ENCODE measurements at regions not wholly inside any gene's neighbourhood (a gene's known extent, or its start where the extent isn't known, plus 50 kb on each side); places are given as distances from the start of the nearest gene placed in this dataset.

- TF ChIP-seq TEAD4 (IDR thresholded peaks at IDR 0.05) (no peak), YY1 (IDR thresholded peaks at IDR 0.05; ENCODE audit: low read depth) (no peak), FOXM1 (IDR thresholded peaks at IDR 0.05; ENCODE audit: borderline replicate concordance, low read depth) (no peak), RAD21 (IDR thresholded peaks at IDR 0.05; ENCODE audit: low read depth) (no peak), CEBPB (IDR thresholded peaks at IDR 0.05) (no peak), REST (IDR thresholded peaks at IDR 0.05; ENCODE audit: low read depth) (no peak), MAX (IDR thresholded peaks at IDR 0.05) (no peak), TAF1 (IDR thresholded peaks at IDR 0.05; ENCODE audit: low read depth) (no peak), NFIC (IDR thresholded peaks at IDR 0.05) (no peak), EP300 (IDR thresholded peaks at IDR 0.05; ENCODE audit: borderline replicate concordance) (no peak), TCF12 (IDR thresholded peaks at IDR 0.05; ENCODE audit: low read depth) (no peak), USF1 (IDR thresholded peaks at IDR 0.05) (no peak), CREB1 (IDR thresholded peaks at IDR 0.05; ENCODE audit: low read depth) (no peak), ZBTB7A (IDR thresholded peaks at IDR 0.05; ENCODE audit: low read depth) (no peak), EGR1 (IDR thresholded peaks at IDR 0.05) (no peak)
These were observed 57.6 kb upstream of the GALNT9 start for GRCh38 chr12:132386926-132387497.

- TF ChIP-seq NFIC (IDR thresholded peaks at IDR 0.05) (no peak), USF1 (IDR thresholded peaks at IDR 0.05) (no peak), FOXM1 (IDR thresholded peaks at IDR 0.05; ENCODE audit: borderline replicate concordance, low read depth) (no peak), CEBPB (IDR thresholded peaks at IDR 0.05) (no peak), YY1 (IDR thresholded peaks at IDR 0.05; ENCODE audit: low read depth) (no peak), TEAD4 (IDR thresholded peaks at IDR 0.05) (no peak), MAX (IDR thresholded peaks at IDR 0.05) (no peak), REST (IDR thresholded peaks at IDR 0.05; ENCODE audit: low read depth) (no peak), EGR1 (IDR thresholded peaks at IDR 0.05) (no peak), RAD21 (IDR thresholded peaks at IDR 0.05; ENCODE audit: low read depth) (no peak)
These were observed 56.7 kb upstream of the GALNT9 start for GRCh38 chr12:132385923-132386751.

GRCh38 chr12:132384916-132385774 is 55.8 kb upstream of the GALNT9 start:
- TF ChIP-seq CREB1 (IDR thresholded peaks at IDR 0.05; ENCODE audit: low read depth) (no peak), TCF12 (IDR thresholded peaks at IDR 0.05; ENCODE audit: low read depth) (no peak), YY1 (IDR thresholded peaks at IDR 0.05; ENCODE audit: low read depth) (no peak), CEBPB (IDR thresholded peaks at IDR 0.05) (no peak), MAX (IDR thresholded peaks at IDR 0.05) (no peak), TEAD4 (IDR thresholded peaks at IDR 0.05) (no peak)

GRCh38 chr12:132380641-132381040 is 51.3 kb upstream of the GALNT9 start:
- TF ChIP-seq YY1 (IDR thresholded peaks at IDR 0.05; ENCODE audit: low read depth): no peak
- TF ChIP-seq EP300 (IDR thresholded peaks at IDR 0.05; ENCODE audit: borderline replicate concordance): no peak
- TF ChIP-seq CREB1 (IDR thresholded peaks at IDR 0.05; ENCODE audit: low read depth): no peak
- no peak for TF ChIP-seq REST (IDR thresholded peaks at IDR 0.05; ENCODE audit: low read depth)
- TF ChIP-seq RAD21 (IDR thresholded peaks at IDR 0.05; ENCODE audit: low read depth): no peak
- TF ChIP-seq TCF12 (IDR thresholded peaks at IDR 0.05; ENCODE audit: low read depth): no peak
- TF ChIP-seq MAX (IDR thresholded peaks at IDR 0.05): no peak
- TF ChIP-seq USF1 (IDR thresholded peaks at IDR 0.05): no peak
- TF ChIP-seq TAF1 (IDR thresholded peaks at IDR 0.05; ENCODE audit: low read depth): no peak
- TF ChIP-seq FOXM1 (IDR thresholded peaks at IDR 0.05; ENCODE audit: borderline replicate concordance, low read depth): no peak
- TF ChIP-seq CEBPB (IDR thresholded peaks at IDR 0.05): no peak
- no peak for TF ChIP-seq TEAD4 (IDR thresholded peaks at IDR 0.05)
- TF ChIP-seq EGR1 (IDR thresholded peaks at IDR 0.05): no peak
- no peak for TF ChIP-seq NFIC (IDR thresholded peaks at IDR 0.05)
- TF ChIP-seq ZBTB7A (IDR thresholded peaks at IDR 0.05; ENCODE audit: low read depth): no peak
